Loucy (cell line): ENCODE measurements at regions not wholly inside any gene's neighbourhood (a gene's known extent, or its start where the extent isn't known, plus 50 kb on each side); places are given as distances from the start of the nearest gene placed in this dataset.

Source experiments
- H2AFZ ChIP-seq: fragments of 200-600 bp; sonication (generic); 2 replicates; pipeline ENCODE4 v1.6.0; 2016; ENCODE audit warnings: antibody characterized with exemption, mild to moderate bottlenecking, low read length, moderate library complexity
- H3F3A ChIP-seq: fragments of 200-600 bp; 2 replicates; pipeline ENCODE4 v1.6.0; 2016; ENCODE audit warnings: antibody characterized with exemption, low read depth, mild to moderate bottlenecking
- H3K27me3 ChIP-seq: fragments of 200-600 bp; sonication (generic); 2 replicates; pipeline ENCODE4 v1.6.1; 2014; ENCODE audit warnings: low read length, mild to moderate bottlenecking; ENCODE audit not compliant: insufficient read depth, poor library complexity, severe bottlenecking
- H3K36me3 ChIP-seq: fragments of 200-600 bp; sonication (generic); 2 replicates; pipeline ENCODE4 v1.6.1; 2016; ENCODE audit warnings: low read length; ENCODE audit not compliant: insufficient read depth
- H3K4me1 ChIP-seq: fragments of 200-600 bp; sonication (generic); 2 replicates; pipeline ENCODE4 v1.5.1; 2014; ENCODE audit warnings: low read length, mild to moderate bottlenecking; ENCODE audit not compliant: insufficient read depth, poor library complexity, severe bottlenecking
- H3K4me2 ChIP-seq: fragments of 200-600 bp; sonication (generic); 2 replicates; pipeline ENCODE4 v1.6.0; 2014; ENCODE audit warnings: antibody characterized with exemption, low read length, low read depth, mild to moderate bottlenecking; ENCODE audit not compliant: poor library complexity, severe bottlenecking
- H3K4me3 ChIP-seq: fragments of 200-600 bp; sonication (generic); 2 replicates; pipeline ENCODE4 v1.5.1; 2014; ENCODE audit warnings: low read length, mild to moderate bottlenecking, mixed read lengths; ENCODE audit not compliant: poor library complexity, severe bottlenecking
- H3K79me2 ChIP-seq: fragments of 200-600 bp; sonication (generic); 2 replicates; pipeline ENCODE4 v1.6.1; 2014; ENCODE audit warnings: low read length; ENCODE audit not compliant: insufficient read depth
- H3K9ac ChIP-seq: fragments of 200-600 bp; sonication (generic); 2 replicates; pipeline ENCODE4 v1.6.0; 2014; ENCODE audit warnings: mild to moderate bottlenecking, low read depth, low read length, moderate library complexity; ENCODE audit not compliant: poor library complexity, severe bottlenecking
- H3K9me2 ChIP-seq: fragments of 200-600 bp; sonication (generic); replicated peaks from 2 replicates; pipeline ENCODE4 v1.6.1; 2016; ENCODE audit warnings: low read depth, low read length, mixed read lengths
- H3K9me3 ChIP-seq: fragments of 200-600 bp; sonication (generic); 2 replicates; pipeline ENCODE4 v1.6.1; 2014; ENCODE audit warnings: mild to moderate bottlenecking, antibody characterized with exemption, low read length, low read depth; ENCODE audit not compliant: insufficient read depth
- H4K20me1 ChIP-seq: fragments of 200-600 bp; sonication (generic); 2 replicates; pipeline ENCODE4 v1.6.0; 2014; ENCODE audit warnings: antibody characterized with exemption, low read length, mild to moderate bottlenecking; ENCODE audit not compliant: insufficient read depth, poor library complexity, severe bottlenecking
- CTCF ChIP-seq: fragments of 200-600 bp; sonication (generic); conservative IDR thresholded peaks from 2 replicates; pipeline ENCODE4 v1.5.1; 2014; ENCODE audit warnings: mild to moderate bottlenecking, antibody characterized with exemption, low read length
- EZH2phosphoT487 ChIP-seq: fragments of 200-600 bp; IDR thresholded peaks from 2 replicates; pipeline ENCODE4 v1.6.1; 2018; ENCODE audit warnings: antibody characterized with exemption, mild to moderate bottlenecking, moderate library complexity, borderline replicate concordance

DNA sequence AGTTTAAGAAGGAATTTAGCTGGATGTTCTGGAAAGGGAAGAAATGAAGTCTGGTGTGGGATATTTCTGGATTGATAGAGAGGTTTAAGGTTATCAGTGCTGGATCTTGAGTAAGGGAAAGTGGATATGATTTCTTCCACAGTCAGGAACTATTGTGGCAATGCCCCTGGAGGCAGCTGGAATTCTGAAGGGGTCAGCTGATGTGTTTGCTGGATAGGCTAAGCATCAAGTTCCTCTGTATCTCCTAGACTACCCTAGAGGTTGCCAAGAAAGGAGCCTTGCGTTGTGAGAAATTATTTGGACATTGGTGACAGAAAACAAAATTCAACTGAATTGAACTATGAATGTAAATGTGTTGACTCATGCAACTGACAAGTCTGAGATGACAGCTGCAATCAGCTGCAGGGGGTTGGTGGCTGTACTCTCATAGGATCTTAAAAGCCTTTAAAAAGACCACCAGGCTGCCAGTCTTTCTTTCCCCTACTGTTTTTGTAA lies 244.4 kb downstream of the ATXN7L3B start:
- H3K27me3 ChIP-seq = no peaks in the 10 kb centered on the region
- no peaks in the 10 kb centered on the region for H4K20me1 ChIP-seq
- H3K9ac ChIP-seq = no peak overlapping the region
- no peaks in the 10 kb centered on the region for H3K9me2 ChIP-seq
- H2AFZ ChIP-seq = no peak overlapping the region
- H3K79me2 ChIP-seq = no peaks in the 10 kb centered on the region
- TF ChIP-seq CTCF (no peak), EZH2phosphoT487 (no peak)
- no peaks in the 10 kb centered on the region for H3K9me3 ChIP-seq
- H3K4me1 ChIP-seq = no peaks in the 10 kb centered on the region
- no peak overlapping the region for H3K4me2 ChIP-seq
- H3K36me3 ChIP-seq = no peaks in the 10 kb centered on the region
- no peak overlapping the region for H3K4me3 ChIP-seq
- no peaks in the 10 kb centered on the region for H3F3A ChIP-seq

DNA sequence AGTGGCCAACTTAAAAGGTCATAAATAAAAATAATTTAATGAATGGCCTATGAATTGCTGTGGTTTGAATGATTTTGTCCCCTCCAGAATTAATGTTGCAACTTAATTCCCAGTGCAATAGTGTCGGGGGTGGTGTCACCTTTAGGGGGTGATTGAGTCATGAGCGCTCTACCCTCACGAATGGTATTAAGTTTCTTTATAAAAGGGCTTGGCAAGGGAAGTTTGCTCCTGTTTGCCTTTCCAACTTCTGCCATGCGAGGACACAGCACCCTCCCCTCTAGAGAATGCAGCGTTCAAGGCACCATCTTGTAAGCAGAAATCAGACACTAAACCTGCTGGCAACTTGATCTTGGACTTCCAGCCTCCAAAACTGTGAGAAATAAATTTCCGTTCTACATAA lies 253.3 kb downstream of the ATXN7L3B start:
- H3K4me3 ChIP-seq = no peak overlapping the region
- no peaks in the 10 kb centered on the region for H3K4me1 ChIP-seq
- H3K27me3 ChIP-seq = no peaks in the 10 kb centered on the region
- TF ChIP-seq CTCF = no peak
- no peak for TF ChIP-seq EZH2phosphoT487
- no peaks in the 10 kb centered on the region for H3K36me3 ChIP-seq
- no peaks in the 10 kb centered on the region for H4K20me1 ChIP-seq
- no peaks in the 10 kb centered on the region for H3K79me2 ChIP-seq
- no peaks in the 10 kb centered on the region for H3F3A ChIP-seq
- no peak overlapping the region for H3K4me2 ChIP-seq
- H3K9ac ChIP-seq = no peak overlapping the region
- no peak overlapping the region for H2AFZ ChIP-seq
- no peaks in the 10 kb centered on the region for H3K9me2 ChIP-seq
- no peaks in the 10 kb centered on the region for H3K9me3 ChIP-seq

- H3F3A ChIP-seq = no peaks in the 10 kb centered on the region
- no peak overlapping the region for H2AFZ ChIP-seq
- no peaks in the 10 kb centered on the region for H4K20me1 ChIP-seq
- no peak for TF ChIP-seq EZH2phosphoT487
- no peak for TF ChIP-seq CTCF
- H3K4me1 ChIP-seq = no peaks in the 10 kb centered on the region
- H3K9me3 ChIP-seq = no peaks in the 10 kb centered on the region
- H3K4me3 ChIP-seq = no peak overlapping the region
- no peaks in the 10 kb centered on the region for H3K36me3 ChIP-seq
- H3K27me3 ChIP-seq = no peaks in the 10 kb centered on the region
- H3K79me2 ChIP-seq = no peaks in the 10 kb centered on the region
- no peak overlapping the region for H3K9ac ChIP-seq
- no peaks in the 10 kb centered on the region for H3K9me2 ChIP-seq
- no peak overlapping the region for H3K4me2 ChIP-seq
Measured at GRCh38 chr12:74791365-74791764, 253.7 kb downstream of the ATXN7L3B start.
